Upper lobe of right lung (tissue), 1 donor: ENCODE measurements at regions not wholly inside any gene's neighbourhood (a gene's known extent, or its start where the extent isn't known, plus 50 kb on each side); places are given as distances from the start of the nearest gene placed in this dataset.

Experiments used
- ATAC-seq: fragments of 200-7000 bp; cut with Tn5 transposase; one replicate; pipeline ENCODE4 v1.9.1; 2020; ENCODE audit warnings: mild to moderate bottlenecking, moderate library complexity
- DNase-seq: peaks from one replicate; pipeline ENCODE4 v3.0.0-alpha.2; 2020
- H3K27ac ChIP-seq: fragments of 200-600 bp; one replicate; pipeline ENCODE4 v1.8.0; 2022
- H3K27me3 ChIP-seq: fragments of 200-600 bp; one replicate; pipeline ENCODE4 v1.8.0; 2022; ENCODE audit warnings: mild to moderate bottlenecking
- H3K36me3 ChIP-seq: fragments of 200-600 bp; one replicate; pipeline ENCODE4 v1.8.0; 2022
- H3K4me1 ChIP-seq: fragments of 200-600 bp; one replicate; pipeline ENCODE4 v1.8.0; 2022
- H3K4me3 ChIP-seq: fragments of 200-600 bp; one replicate; pipeline ENCODE4 v1.8.0; 2022; ENCODE audit warnings: mild to moderate bottlenecking
- H3K9me3 ChIP-seq: fragments of 200-600 bp; one replicate; pipeline ENCODE4 v1.8.0; 2022
- CTCF ChIP-seq: fragments of 200-600 bp; IDR thresholded peaks from one replicate; pipeline ENCODE4 v1.8.0; 2022; ENCODE audit warnings: antibody characterized with exemption
- intact Hi-C: fragments of 100-400 bp; cut with DNase I; formaldehyde crosslinking; loops from one replicate; pipeline ENCODE4 v1.11.0; 2022
- donor health status: DM: no; HTN: yes; CAD: no; lungs with severe emphysema.

- intact Hi-C loops: no loop called here
Measured at GRCh38 chr2:224194161-224194560, 155.1 kb upstream of the SERPINE2 start.

GRCh38 chr2:224191465-224191864 is 152.4 kb upstream of the SERPINE2 start:
- DNase-seq (no peak), ATAC-seq (no peak)
- Histone ChIP-seq H3K4me3 (no peak overlapping the region), H3K36me3 (no peaks in the 10 kb centered on the region), H3K4me1 (no peaks in the 10 kb centered on the region), H3K27ac (no peak overlapping the region), H3K27me3 (no peaks in the 10 kb centered on the region), H3K9me3 (no peaks in the 10 kb centered on the region)
- intact Hi-C loops: no loop called here
- TF ChIP-seq CTCF: no peak

More at GRCh38 chr2:224194161-224194560, 155.1 kb upstream of the SERPINE2 start:
- Histone ChIP-seq H3K4me3 (no peak overlapping the region), H3K9me3 (no peaks in the 10 kb centered on the region), H3K27ac (no peak overlapping the region), H3K4me1 (no peaks in the 10 kb centered on the region), H3K36me3 (no peaks in the 10 kb centered on the region), H3K27me3 (no peaks in the 10 kb centered on the region)
- ATAC-seq (no peak), DNase-seq (no peak)
- TF ChIP-seq CTCF: no peak

- no peak for ATAC-seq
Measured at GRCh38 chr2:224190936-224191270, 151.8 kb upstream of the SERPINE2 start.

GRCh38 chr2:224190234-224190935 is 151.3 kb upstream of the SERPINE2 start:
- H3K9me3 ChIP-seq: no peaks in the 10 kb centered on the region
- no peaks in the 10 kb centered on the region for H3K27me3 ChIP-seq
- intact Hi-C loops: no loop called here
- ATAC-seq: no peak
- H3K36me3 ChIP-seq: no peaks in the 10 kb centered on the region
- no peak for TF ChIP-seq CTCF
- no peak for DNase-seq
- no peak overlapping the region for H3K4me3 ChIP-seq
- no peak overlapping the region for H3K27ac ChIP-seq
- H3K4me1 ChIP-seq: no peaks in the 10 kb centered on the region

More at GRCh38 chr2:224190936-224191270, 151.8 kb upstream of the SERPINE2 start:
- no peak overlapping the region for H3K27ac ChIP-seq
- no peak for TF ChIP-seq CTCF
- intact Hi-C loops: no loop called here
- H3K27me3 ChIP-seq: no peaks in the 10 kb centered on the region
- no peak overlapping the region for H3K4me3 ChIP-seq
- H3K36me3 ChIP-seq: no peaks in the 10 kb centered on the region
- DNase-seq: no peak
- H3K4me1 ChIP-seq: no peaks in the 10 kb centered on the region
- no peaks in the 10 kb centered on the region for H3K9me3 ChIP-seq

GRCh38 chr2:224187220-224187619 is 148.1 kb upstream of the SERPINE2 start:
- intact Hi-C loops: no loop called here
- no peak overlapping the region for H3K27ac ChIP-seq
- ATAC-seq: no peak

More at GRCh38 chr2:224187220-224187619, 148.1 kb upstream of the SERPINE2 start:
- no peak for TF ChIP-seq CTCF
- H3K4me3 ChIP-seq: no peak overlapping the region
- DNase-seq: no peak
- H3K9me3 ChIP-seq: no peaks in the 10 kb centered on the region
- H3K36me3 ChIP-seq: no peaks in the 10 kb centered on the region
- H3K4me1 ChIP-seq: no peaks in the 10 kb centered on the region
- H3K27me3 ChIP-seq: no peaks in the 10 kb centered on the region
